Trophoblast cell (in vitro differentiated cells and primary cell): ENCODE measurements at regions not wholly inside any gene's neighbourhood (a gene's known extent, or its start where the extent isn't known, plus 50 kb on each side); places are given as distances from the start of the nearest gene placed in this dataset.

Experiments used
- DNase-seq, 2 donors: peaks; one replicate each; pipeline ENCODE4 v3.0.0-alpha.2; 2016
- H2AFZ ChIP-seq: 2 replicates; pipeline ENCODE4 v1.6.1; 2013; ENCODE audit warnings: low read length, moderate library complexity, mild to moderate bottlenecking; ENCODE audit not compliant: insufficient read depth, poor library complexity
- H2AK5ac ChIP-seq: 2 replicates; pipeline ENCODE4 v1.6.1; 2013; ENCODE audit warnings: mild to moderate bottlenecking, low read length
- H2BK120ac ChIP-seq: 2 replicates; pipeline ENCODE4 v1.6.1; 2013; ENCODE audit warnings: low read length, mild to moderate bottlenecking, moderate library complexity; ENCODE audit not compliant: insufficient read depth, poor library complexity
- H2BK12ac ChIP-seq: 2 replicates; pipeline ENCODE4 v1.6.1; 2013; ENCODE audit warnings: mild to moderate bottlenecking, low read length, moderate library complexity
- H2BK5ac ChIP-seq: 2 replicates; pipeline ENCODE4 v1.6.1; 2013; ENCODE audit warnings: low read length, low read depth, moderate library complexity, mild to moderate bottlenecking; ENCODE audit not compliant: poor library complexity
- H3K14ac ChIP-seq: 2 replicates; pipeline ENCODE4 v1.6.1; 2013; ENCODE audit warnings: mild to moderate bottlenecking, low read length
- H3K18ac ChIP-seq: 2 replicates; pipeline ENCODE4 v1.6.1; 2013; ENCODE audit warnings: mild to moderate bottlenecking, low read length
- H3K23ac ChIP-seq: 2 replicates; pipeline ENCODE4 v1.6.1; 2013; ENCODE audit warnings: low read length
- H3K27ac ChIP-seq: 2 replicates; pipeline ENCODE4 v1.5.1; 2013; ENCODE audit warnings: low read depth, mild to moderate bottlenecking, inconsistent platforms, low read length, moderate library complexity
- H3K27me3 ChIP-seq: 2 replicates; pipeline ENCODE4 v1.6.1; 2013; ENCODE audit warnings: inconsistent platforms, mild to moderate bottlenecking, low read length, moderate library complexity; ENCODE audit not compliant: insufficient read depth
- H3K36me3 ChIP-seq, 2 experiments: 1 replicate in 1 of 2; 2 replicates in 1 of 2; pipeline ENCODE4 v1.6.1; 2013; ENCODE audit warnings: low read length in 2 of 2, mild to moderate bottlenecking in 2 of 2, moderate library complexity in 1 of 2; ENCODE audit not compliant: insufficient read depth in 2 of 2, control insufficient read depth in 1 of 2
- H3K4ac ChIP-seq: 2 replicates; pipeline ENCODE4 v1.6.1; 2013; ENCODE audit warnings: low read depth, mild to moderate bottlenecking, low read length, moderate library complexity
- H3K4me1 ChIP-seq, 2 experiments: 1 replicate in 1 of 2; 2 replicates in 1 of 2; pipeline ENCODE4 v1.6.1; 2013; ENCODE audit warnings: low read length in 2 of 2, mild to moderate bottlenecking in 2 of 2, moderate library complexity in 1 of 2; ENCODE audit not compliant: insufficient read depth in 2 of 2, control insufficient read depth in 1 of 2
- H3K4me2 ChIP-seq: 2 replicates; pipeline ENCODE4 v1.6.1; 2013; ENCODE audit warnings: inconsistent platforms, mild to moderate bottlenecking, low read length, moderate library complexity
- H3K4me3 ChIP-seq: 2 replicates; pipeline ENCODE4 v1.5.1; 2013; ENCODE audit warnings: mild to moderate bottlenecking, low read depth, low read length, inconsistent platforms
- H3K79me1 ChIP-seq: one replicate; pipeline ENCODE4 v1.6.1; 2013; ENCODE audit warnings: low read length
- H3K79me2 ChIP-seq: 2 replicates; pipeline ENCODE4 v1.6.1; 2013; ENCODE audit warnings: low read length, mild to moderate bottlenecking; ENCODE audit not compliant: control insufficient read depth, insufficient read depth, poor library complexity
- H3K9ac ChIP-seq: 2 replicates; pipeline ENCODE4 v1.6.1; 2013; ENCODE audit warnings: mild to moderate bottlenecking, low read length
- H3K9me3 ChIP-seq: 2 replicates; pipeline ENCODE4 v1.6.1; 2013; ENCODE audit warnings: low read depth, mild to moderate bottlenecking, control low read depth, inconsistent platforms, low read length; ENCODE audit not compliant: insufficient read depth
- H4K12ac ChIP-seq: 2 replicates; pipeline ENCODE4 v1.6.1; 2013; ENCODE audit warnings: low read depth, mild to moderate bottlenecking, low read length, moderate library complexity
- H4K8ac ChIP-seq: 2 replicates; pipeline ENCODE4 v1.6.1; 2013; ENCODE audit warnings: low read depth, mild to moderate bottlenecking, low read length, moderate library complexity
- H4K91ac ChIP-seq: one replicate; pipeline ENCODE4 v1.6.1; 2013; ENCODE audit warnings: low read depth, mild to moderate bottlenecking, low read length, moderate library complexity
- WGBS: extraction: QIAGEN DNeasy Blood & Tissue Kit; methylation state at CpG from one replicate; pipeline ENCODE4 v1.1.7; 2013; ENCODE audit warnings: missing lambda C conversion rate; ENCODE audit not compliant: insufficient read length, insufficient coverage; ENCODE audit errors: extremely low coverage; 5-methylcytosine and 5-hydroxymethylcytosine counted together

DNA sequence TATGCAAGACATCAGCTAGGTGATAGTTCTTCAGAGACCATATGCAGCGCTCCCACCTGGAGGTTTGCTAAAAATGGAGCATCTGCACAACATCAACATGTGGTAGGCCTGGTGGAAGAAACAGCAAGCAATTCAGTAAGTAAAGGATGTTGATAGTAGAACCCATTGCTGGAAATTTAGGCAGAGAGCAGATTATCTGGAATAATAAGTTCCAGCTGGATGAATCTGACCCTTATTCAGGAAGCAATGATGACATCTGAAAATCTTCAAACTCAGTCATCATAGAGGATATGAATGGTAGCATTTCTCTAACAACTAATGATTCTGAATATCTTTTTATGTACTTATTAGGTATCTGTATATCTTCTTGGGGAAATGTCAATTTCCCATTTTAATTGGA lies 225.2 kb upstream of the ANO3 start:
- H3K14ac ChIP-seq, result no peak overlapping the region
- H3K23ac ChIP-seq, result no peak overlapping the region
- H3K79me1 ChIP-seq, result no peaks in the 10 kb centered on the region
- no peak overlapping the region for H4K91ac ChIP-seq
- H3K4me3 ChIP-seq, result no peak overlapping the region
- no peaks in the 10 kb centered on the region for H3K36me3 ChIP-seq
- H3K4me2 ChIP-seq, result no peak overlapping the region
- H3K27ac ChIP-seq, result no peak overlapping the region
- H3K18ac ChIP-seq, result no peak overlapping the region
- H3K27me3 ChIP-seq, result no peaks in the 10 kb centered on the region
- no peak overlapping the region for H2AK5ac ChIP-seq
- H3K4me1 ChIP-seq, result no peaks in the 10 kb centered on the region
- H2BK120ac ChIP-seq, result no peak overlapping the region
- no peak overlapping the region for H2AFZ ChIP-seq
- H2BK12ac ChIP-seq, result no peak overlapping the region
- H3K79me2 ChIP-seq, result no peaks in the 10 kb centered on the region
- no peak for DNase-seq
- WGBS, result no CpG with 5 or more reads among the region's 1 CpG
- H3K4ac ChIP-seq, result no peak overlapping the region
- no peak overlapping the region for H2BK5ac ChIP-seq
- H4K12ac ChIP-seq, result no peak overlapping the region
- no peak overlapping the region for H4K8ac ChIP-seq
- H3K9ac ChIP-seq, result no peak overlapping the region
- H3K9me3 ChIP-seq, result no peaks in the 10 kb centered on the region

DNA sequence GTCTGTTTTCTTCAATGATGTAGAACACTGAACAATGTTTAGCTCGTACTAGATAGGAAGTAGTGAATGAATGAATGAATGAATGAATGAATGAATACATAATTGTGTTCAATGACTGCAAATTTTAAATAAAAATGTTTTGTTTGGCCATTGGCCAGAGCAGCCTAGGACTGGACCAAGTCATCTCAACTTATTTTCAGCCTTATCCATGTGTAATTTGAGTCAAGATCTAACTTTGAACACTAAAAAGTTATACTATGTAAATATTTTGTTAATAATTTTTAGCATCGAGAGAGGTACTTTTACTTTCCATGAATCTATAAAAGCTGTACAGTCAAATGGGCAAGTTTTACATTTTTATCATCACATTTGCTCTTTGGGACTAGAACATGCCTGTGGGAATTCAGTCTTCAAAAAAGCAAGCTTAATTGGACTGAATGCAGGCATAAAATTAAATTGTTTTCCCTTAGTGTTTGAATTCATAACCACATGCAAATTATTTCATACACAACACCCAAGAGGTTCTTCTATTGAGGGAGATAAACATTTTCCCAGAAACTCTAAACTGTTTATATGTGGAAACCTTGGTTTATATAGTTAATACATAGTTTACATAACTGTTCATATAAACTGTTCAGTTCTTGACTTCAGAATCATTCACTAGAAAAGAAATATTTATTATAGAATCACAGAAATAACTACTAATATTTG lies 222.1 kb upstream of the ANO3 start:
- H3K9me3 ChIP-seq, result no peaks in the 10 kb centered on the region
- no peak for DNase-seq
- no peak overlapping the region for H2BK5ac ChIP-seq
- no peak overlapping the region for H3K14ac ChIP-seq
- no peak overlapping the region for H3K4me2 ChIP-seq
- H2AFZ ChIP-seq, result no peak overlapping the region
- H4K91ac ChIP-seq, result no peak overlapping the region
- H3K79me2 ChIP-seq, result no peaks in the 10 kb centered on the region
- no peak overlapping the region for H3K23ac ChIP-seq
- H3K4me1 ChIP-seq, result no peaks in the 10 kb centered on the region
- no peak overlapping the region for H2BK12ac ChIP-seq
- peaks cover 0 to 2% of the 10 kb centered on the region in 2 experiments for H3K36me3 ChIP-seq
- H4K8ac ChIP-seq, result no peak overlapping the region
- no peaks in the 10 kb centered on the region for H3K79me1 ChIP-seq
- no peak overlapping the region for H2BK120ac ChIP-seq
- no peaks in the 10 kb centered on the region for H3K27me3 ChIP-seq
- no peak overlapping the region for H3K4ac ChIP-seq
- H3K4me3 ChIP-seq, result no peak overlapping the region
- no CpG with 5 or more reads among the region's 2 CpGs for WGBS
- no peak overlapping the region for H3K27ac ChIP-seq
- no peak overlapping the region for H3K18ac ChIP-seq
- H2AK5ac ChIP-seq, result no peak overlapping the region
- H3K9ac ChIP-seq, result no peak overlapping the region
- no peak overlapping the region for H4K12ac ChIP-seq

DNA sequence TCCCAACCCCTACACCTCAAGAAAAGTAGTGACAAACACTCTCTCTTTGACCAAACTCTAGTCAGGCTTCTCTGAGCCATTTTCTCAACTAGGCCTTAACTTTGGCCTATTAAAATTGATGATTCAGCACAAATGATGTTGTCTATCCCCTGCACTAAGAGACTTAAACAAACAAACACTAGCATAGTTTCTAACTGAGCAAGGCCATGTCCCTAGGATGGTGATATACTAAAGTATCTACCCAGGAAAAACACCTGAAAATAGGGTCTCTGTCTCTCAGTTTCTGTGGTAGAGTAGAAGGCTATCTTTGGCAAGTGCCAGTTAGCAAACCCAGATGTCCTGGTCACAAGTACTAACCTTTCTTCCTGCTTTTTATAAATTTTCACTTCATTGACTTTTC lies 219.7 kb upstream of the ANO3 start:
- Histone ChIP-seq H3K4ac (no peak overlapping the region), H3K9ac (no peak overlapping the region), H2AK5ac (no peak overlapping the region), H2AFZ (no peak overlapping the region), H2BK120ac (no peak overlapping the region), H3K9me3 (no peaks in the 10 kb centered on the region), H3K18ac (no peak overlapping the region), H4K8ac (no peak overlapping the region), H3K79me1 (no peaks in the 10 kb centered on the region), H3K27me3 (no peaks in the 10 kb centered on the region), H2BK12ac (no peak overlapping the region), H4K91ac (no peak overlapping the region), H3K79me2 (no peaks in the 10 kb centered on the region), H3K14ac (no peak overlapping the region), H3K4me3 (no peak overlapping the region), H2BK5ac (no peak overlapping the region), H3K23ac (no peak overlapping the region), H4K12ac (no peak overlapping the region), H3K4me1 (no peaks in the 10 kb centered on the region), H3K36me3 (peaks cover 0 to 2% of the 10 kb centered on the region in 2 experiments), H3K27ac (no peak overlapping the region), H3K4me2 (no peak overlapping the region)
- no peak for DNase-seq

DNA sequence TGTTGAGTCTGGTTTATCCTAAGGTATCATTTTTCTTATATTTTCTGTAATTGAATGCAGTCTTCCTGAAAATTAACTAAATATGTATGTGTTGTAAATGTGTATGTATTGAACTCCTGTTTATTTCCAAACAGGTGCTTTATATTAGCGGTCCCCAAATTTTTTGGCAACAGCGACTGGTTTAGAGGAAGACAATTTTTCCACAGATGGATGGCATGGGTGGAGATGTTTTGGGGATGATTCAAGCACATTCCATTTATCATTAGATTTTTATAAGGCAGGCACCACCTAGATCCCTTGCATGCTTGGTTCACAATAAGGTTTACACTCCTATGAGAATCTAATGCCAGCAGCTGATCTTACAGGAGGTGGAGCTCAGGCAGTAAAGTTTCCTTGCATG lies 210.5 kb upstream of the ANO3 start:
- Histone ChIP-seq H3K4ac (no peak overlapping the region), H3K9ac (no peak overlapping the region), H3K4me3 (no peak overlapping the region), H2BK120ac (no peak overlapping the region), H3K4me1 (no peaks in the 10 kb centered on the region), H3K79me2 (no peaks in the 10 kb centered on the region), H3K9me3 (no peaks in the 10 kb centered on the region), H3K23ac (no peak overlapping the region), H2AFZ (no peak overlapping the region), H4K12ac (no peak overlapping the region), H2BK12ac (no peak overlapping the region), H2BK5ac (no peak overlapping the region), H3K14ac (no peak overlapping the region), H2AK5ac (no peak overlapping the region), H3K4me2 (no peak overlapping the region), H3K27me3 (no peaks in the 10 kb centered on the region), H4K8ac (no peak overlapping the region), H3K36me3 (no peaks in the 10 kb centered on the region), H4K91ac (no peak overlapping the region), H3K79me1 (no peaks in the 10 kb centered on the region), H3K27ac (no peak overlapping the region), H3K18ac (no peak overlapping the region)
- DNase-seq, result no peak
- WGBS, result no CpG with 5 or more reads among the region's 2 CpGs
